Heart right ventricle (tissue), 16 donors: ENCODE measurements at regions not wholly inside any gene's neighbourhood (a gene's known extent, or its start where the extent isn't known, plus 50 kb on each side); places are given as distances from the start of the nearest gene placed in this dataset.

ENCODE experiments used
- ATAC-seq, 8 donors: fragments of 200-7000 bp; cut with Tn5 transposase; one replicate each; pipeline ENCODE4 v1.9.1; 2020; ENCODE audit warnings: mild to moderate bottlenecking in 8 of 8, moderate library complexity in 8 of 8, moderate number of reproducible peaks in 1 of 8
- DNase-seq, 2 donors: peaks; one replicate each; pipeline ENCODE4 v3.0.0-alpha.2; 2020
- H3K27ac ChIP-seq, 10 donors: fragments of 200-600 bp; sonication (generic) in 2 of 10; one replicate each; pipeline versions ENCODE4 v1.5.0 to v1.8.0; 2020 to 2022; ENCODE audit warnings: mild to moderate bottlenecking in 3 of 10
- H3K27me3 ChIP-seq, 7 donors: fragments of 200-600 bp; one replicate each; pipeline ENCODE4 v1.8.0; 2021 to 2022; ENCODE audit warnings: mild to moderate bottlenecking in 2 of 7
- H3K36me3 ChIP-seq, 9 donors: fragments of 200-600 bp; sonication (generic) in 1 of 9; one replicate each; pipeline versions ENCODE4 v1.5.0 to v1.8.0; 2020 to 2022; ENCODE audit warnings: mild to moderate bottlenecking in 2 of 9
- H3K4me1 ChIP-seq, 9 donors: fragments of 200-600 bp; sonication (generic) in 1 of 9; one replicate each; pipeline versions ENCODE4 v1.5.0 to v1.8.0; 2020 to 2022; ENCODE audit warnings: mild to moderate bottlenecking in 4 of 9
- H3K4me3 ChIP-seq, 10 donors: fragments of 200-600 bp; sonication (generic) in 2 of 10; one replicate each; pipeline versions ENCODE4 v1.5.0 to v1.8.0; 2020 to 2022; ENCODE audit warnings: mild to moderate bottlenecking in 7 of 10, moderate library complexity in 2 of 10
- H3K9me3 ChIP-seq, 11 donors: fragments of 200-600 bp in 10 of 11; sonication (generic) in 2 of 11; one replicate each; pipeline versions ENCODE4 v1.5.0 to v1.8.0; 2013 to 2022; ENCODE audit warnings: mild to moderate bottlenecking in 2 of 11, control low read depth in 1 of 11, moderate library complexity in 1 of 11
- CTCF ChIP-seq, 9 donors: fragments of 200-600 bp; sonication (generic) in 2 of 9; IDR thresholded peaks; one replicate each; pipeline versions ENCODE4 v1.5.0 to v1.8.0; 2021 to 2022; ENCODE audit warnings: antibody characterized with exemption in 9 of 9, mild to moderate bottlenecking in 5 of 9, moderate library complexity in 1 of 9
- WGBS, 2 donors: extraction: QIAGEN DNeasy Blood & Tissue Kit; methylation state at CpG; one replicate each; pipeline ENCODE4 v1.1.7; 2013; ENCODE audit warnings: inconsistent platforms in 1 of 2; 5-methylcytosine and 5-hydroxymethylcytosine counted together
- intact Hi-C, 10 donors: fragments of 100-400 bp; cut with DNase I; formaldehyde crosslinking; loops; one replicate each; pipeline versions ENCODE4 v1.11.1 to v1.14.2; 2022
- donor health status: Arrhythmogenic right ventricular cardiomyopathy.
- donor health status: ischemic (EF 13 %, LVEDD 7.1; RV severe dilation, severe dysfunction).
- donor health status: healthy with polysubstance abuse.
- donor health status: DM: no; HTN: yes; CAD: no.
- donor health status: DM: no; HTN: no; CAD: no.
- donor health status: ischemic (EF 25% LVEDD 6.9; RV normal size, moderate dysfunction).
- donor health status: ischemic (EF 25% LVEDD 5.7; RV mildly dilated, moderate dysfunction).
- donor health status: healthy.
- donor health status: DM: yes; HTN: yes; CAD: no.
- donor health status: Ischemic cardiomyopathy.
- donor health status: ischemic (EF 35%, LVEDD 5.7; RV mildly dilated, moderate dysfunction).
- donor health status: nonischemic (EF 11% LVEDD 7.7; RV severe dilation, severe dysfunction).
- donor health status: DM: yes; HTN: yes; CAD: no.
- donor health status: PGD.
- donor health status: ischemic (EF 29% LVEDD 5.4; RV normal size, mild dysfunction).
- donor health status: nonischemic (EF 23%, LVEDD 6.1; RV moderate dilation, normal function).

GRCh38 chr4:14392378-14392777 is 609.9 kb upstream of the CPEB2 start:
- no peaks in the 10 kb centered on the region for H3K36me3 ChIP-seq
- intact Hi-C loops = no loop called here
- no peaks in the 10 kb centered on the region for H3K27me3 ChIP-seq
- 60 to 65% methylated on average over 4 of the region's 4 CpGs for WGBS, 2 donors
- no peak overlapping the region for H3K4me3 ChIP-seq
- no peaks in the 10 kb centered on the region for H3K9me3 ChIP-seq
- no peak for TF ChIP-seq CTCF (IDR thresholded peaks at IDR 0.05)
- DNase-seq = no peak
- H3K4me1 ChIP-seq = no peaks in the 10 kb centered on the region
- ATAC-seq = no peak
- H3K27ac ChIP-seq = no peak overlapping the region

GRCh38 chr4:14396183-14396582 is 606.1 kb upstream of the CPEB2 start:
- Histone ChIP-seq H3K27me3 (no peaks in the 10 kb centered on the region), H3K9me3 (peaks cover 0 to 4% (median 0%) of the 10 kb centered on the region in 11 donors), H3K27ac (no peak overlapping the region), H3K4me1 (no peaks in the 10 kb centered on the region), H3K36me3 (no peaks in the 10 kb centered on the region), H3K4me3 (no peak overlapping the region)
- DNase-seq = no peak
- intact Hi-C loops = no loop called here
- no peak for TF ChIP-seq CTCF (IDR thresholded peaks at IDR 0.05)
- 65 to 78% methylated on average over 2 of the region's 2 CpGs for WGBS, 2 donors
- ATAC-seq = no peak

- no peak for DNase-seq
- intact Hi-C loops = no loop called here
- Histone ChIP-seq H3K4me1 (no peaks in the 10 kb centered on the region), H3K9me3 (peaks cover 0 to 12% (median 0%) of the 10 kb centered on the region in 11 donors), H3K27ac (no peak overlapping the region), H3K36me3 (no peaks in the 10 kb centered on the region), H3K27me3 (no peaks in the 10 kb centered on the region), H3K4me3 (no peak overlapping the region)
- no peak for ATAC-seq
- TF ChIP-seq CTCF (IDR thresholded peaks at IDR 0.05) = no peak
Measured at GRCh38 chr4:14399848-14400247, 602.4 kb upstream of the CPEB2 start.

- ATAC-seq (no peak), DNase-seq (no peak)
- peaks cover 0 to 12% (median 0%) of the 10 kb centered on the region in 11 donors for H3K9me3 ChIP-seq
- H3K27ac ChIP-seq = no peak overlapping the region
- H3K4me1 ChIP-seq = no peaks in the 10 kb centered on the region
- intact Hi-C loops = no loop called here
- H3K36me3 ChIP-seq = no peaks in the 10 kb centered on the region
- H3K4me3 ChIP-seq = no peak overlapping the region
- no peaks in the 10 kb centered on the region for H3K27me3 ChIP-seq
- no peak for TF ChIP-seq CTCF (IDR thresholded peaks at IDR 0.05)
Measured at GRCh38 chr4:14400307-14400706, 602.0 kb upstream of the CPEB2 start.

GRCh38 chr4:14403132-14403531 is 599.1 kb upstream of the CPEB2 start:
- intact Hi-C loops = no loop called here

More at GRCh38 chr4:14403132-14403531, 599.1 kb upstream of the CPEB2 start:
- Histone ChIP-seq H3K27ac (no peak overlapping the region), H3K9me3 (peaks cover 0 to 12% (median 0%) of the 10 kb centered on the region in 11 donors), H3K27me3 (no peaks in the 10 kb centered on the region), H3K4me3 (no peak overlapping the region), H3K36me3 (no peaks in the 10 kb centered on the region), H3K4me1 (no peaks in the 10 kb centered on the region)
- WGBS, 2 donors = 73 to 76% methylated on average over 1 of the region's 1 CpG
- ATAC-seq (no peak), DNase-seq (no peak)
- no peak for TF ChIP-seq CTCF (IDR thresholded peaks at IDR 0.05)
